H1 (cell line): ENCODE measurements at regions not wholly inside any gene's neighbourhood (a gene's known extent, or its start where the extent isn't known, plus 50 kb on each side); places are given as distances from the start of the nearest gene placed in this dataset.

Experiments
- CTCF ChIA-PET: fragments of 300-600 bp; sonication (Branson Sonifier 250); formaldehyde crosslinking; loops from one replicate; lab custom pipeline; 2021; ENCODE audit not compliant: partially characterized antibody; lab: Charles Lee
- POLR2A ChIA-PET: fragments of 300-600 bp; sonication (Branson Sonifier 250); formaldehyde crosslinking; loops from one replicate; lab custom pipeline; 2021; ENCODE audit warnings: inconsistent platforms; ENCODE audit not compliant: partially characterized antibody; lab: Charles Lee
- DNase-seq, 2 experiments: peaks; one replicate each; pipeline versions ENCODE4 v3.0.0 to v3.0.0-alpha.2; 2010 to 2022; ENCODE audit warnings: low spot score in 2 of 2, low read depth in 1 of 2, mixed read lengths in 1 of 2
- FAIRE-seq: peaks from 2 replicates; lab custom pipeline; 2011; peaks lifted over from hg19 to GRCh38; lab: Jason Lieb, UNC
- H2AFZ ChIP-seq: 2 replicates; pipeline ENCODE4 v1.8.1; 2012; ENCODE audit warnings: low read length, inconsistent platforms
- H2AK5ac ChIP-seq: 2 replicates; pipeline ENCODE4 v1.6.1; 2013; ENCODE audit warnings: low read depth, low read length
- H2BK120ac ChIP-seq: replicated peaks from 2 replicates; pipeline ENCODE3; 2013; ENCODE audit warnings: low read depth, low read length, inconsistent platforms
- H2BK12ac ChIP-seq: 2 replicates; pipeline ENCODE4 v1.6.1; 2013; ENCODE audit warnings: low read depth, low read length
- H2BK15ac ChIP-seq: 2 replicates; pipeline ENCODE4 v1.6.1; 2013; ENCODE audit warnings: low read length
- H2BK20ac ChIP-seq: 2 replicates; pipeline ENCODE4 v1.6.1; 2013; ENCODE audit warnings: low read length
- H2BK5ac ChIP-seq: 2 replicates; pipeline ENCODE4 v1.6.1; 2013; ENCODE audit warnings: low read depth, low read length
- H3K14ac ChIP-seq: 2 replicates; pipeline ENCODE4 v1.6.1; 2013; ENCODE audit warnings: inconsistent platforms; ENCODE audit not compliant: insufficient read length
- H3K18ac ChIP-seq: 2 replicates; pipeline ENCODE4 v1.6.1; 2013; ENCODE audit warnings: low read length; ENCODE audit errors: extremely low read depth
- H3K23ac ChIP-seq: 2 replicates; pipeline ENCODE4 v1.6.1; 2013; ENCODE audit warnings: inconsistent platforms; ENCODE audit not compliant: insufficient read length
- H3K23me2 ChIP-seq: 2 replicates; pipeline ENCODE4 v1.6.1; 2013; ENCODE audit warnings: low read depth, low read length
- H3K27ac ChIP-seq: 2 replicates; pipeline ENCODE4 v1.6.1; 2011; ENCODE audit warnings: low read depth, low read length, inconsistent platforms
- H3K27me3 ChIP-seq, 4 experiments: replicated peaks in 1 of 4; 1 replicate in 1 of 4; 2 replicates in 3 of 4; pipeline versions ENCODE4 v1.6.1 to v1.8.1; 2011 to 2013; ENCODE audit warnings: low read length in 3 of 4, mild to moderate bottlenecking in 3 of 4, inconsistent platforms in 2 of 4, mixed read lengths in 2 of 4, moderate library complexity in 1 of 4; ENCODE audit not compliant: control insufficient read depth in 3 of 4, insufficient read depth in 3 of 4; ENCODE audit errors: extremely low read depth in 1 of 4
- H3K36me3 ChIP-seq, 4 experiments: 2 replicates each; pipeline versions ENCODE4 v1.6.1 to v1.8.1; 2011 to 2013; ENCODE audit warnings: mild to moderate bottlenecking in 4 of 4, low read length in 3 of 4, moderate library complexity in 2 of 4, control low read depth in 1 of 4, inconsistent platforms in 1 of 4; ENCODE audit not compliant: insufficient read depth in 4 of 4, control insufficient read depth in 2 of 4
- H3K4ac ChIP-seq: replicated peaks from 2 replicates; pipeline ENCODE3; 2013; ENCODE audit warnings: low read length, low read depth, mixed read lengths, inconsistent platforms; ENCODE audit not compliant: insufficient read length
- H3K4me1 ChIP-seq, 4 experiments: replicated peaks in 1 of 4; 1 replicate in 1 of 4; 2 replicates in 3 of 4; pipeline versions ENCODE4 v1.6.1 to v1.8.1; 2011 to 2013; ENCODE audit warnings: low read length in 3 of 4, inconsistent platforms in 2 of 4, mixed read lengths in 1 of 4; ENCODE audit not compliant: insufficient read depth in 4 of 4, control insufficient read depth in 3 of 4
- H3K4me2 ChIP-seq, 2 experiments: 2 replicates each; pipeline versions ENCODE4 v1.6.1 to v1.8.1; 2011 to 2013; ENCODE audit warnings: low read depth in 2 of 2, low read length in 2 of 2, control low read depth in 1 of 2, inconsistent platforms in 1 of 2, mild to moderate bottlenecking in 1 of 2; ENCODE audit not compliant: insufficient read depth in 1 of 2
- H3K4me3 ChIP-seq, 4 experiments: fragments of 200-600, 300-600 bp in 1 of 4; sonication (generic), shearing (Covaris generic), sonication (Bioruptor Twin) in 1 of 4; 2 replicates each; pipeline versions ENCODE4 v1.5.1 to v1.8.1; 2011 to 2016; ENCODE audit warnings: low read length in 4 of 4, low read depth in 3 of 4, control low read depth in 2 of 4, inconsistent platforms in 2 of 4, mild to moderate bottlenecking in 2 of 4, mixed read lengths in 1 of 4, moderate library complexity in 1 of 4; ENCODE audit not compliant: insufficient read depth in 2 of 4; ENCODE audit errors: extremely low read depth in 1 of 4
- H3K56ac ChIP-seq: replicated peaks from 2 replicates; pipeline ENCODE3; 2013; ENCODE audit warnings: low read depth, mild to moderate bottlenecking, mixed read lengths, low read length, inconsistent platforms; ENCODE audit not compliant: insufficient read length
- H3K79me1 ChIP-seq: 2 replicates; pipeline ENCODE4 v1.6.1; 2013; ENCODE audit warnings: low read depth, low read length, control low read depth
- H3K79me2 ChIP-seq, 2 experiments: 2 replicates each; pipeline versions ENCODE4 v1.6.1 to v1.8.1; 2012 to 2013; ENCODE audit warnings: low read length in 2 of 2, mild to moderate bottlenecking in 2 of 2, inconsistent platforms in 1 of 2; ENCODE audit not compliant: insufficient read depth in 2 of 2, control insufficient read depth in 1 of 2
- H3K9ac ChIP-seq, 4 experiments: replicated peaks in 1 of 4; 1 replicate in 1 of 4; 2 replicates in 3 of 4; pipeline versions ENCODE4 v1.6.1 to v1.8.1; 2011 to 2013; ENCODE audit warnings: low read depth in 3 of 4, low read length in 3 of 4, control low read depth in 2 of 4, mild to moderate bottlenecking in 2 of 4, moderate library complexity in 2 of 4, inconsistent platforms in 1 of 4; ENCODE audit errors: extremely low read depth in 1 of 4
- H3K9me3 ChIP-seq, 2 experiments: 2 replicates each; pipeline versions ENCODE4 v1.6.1 to v1.8.1; 2012 to 2013; ENCODE audit warnings: mild to moderate bottlenecking in 2 of 2, moderate library complexity in 2 of 2, control low read depth in 1 of 2, inconsistent platforms in 1 of 2, low read depth in 1 of 2, low read length in 1 of 2, mixed read lengths in 1 of 2; ENCODE audit not compliant: insufficient read depth in 2 of 2
- H4K20me1 ChIP-seq, 2 experiments: replicated peaks in 1 of 2; 2 replicates each; pipeline versions ENCODE3 to v1.8.1; 2011 to 2013; ENCODE audit warnings: inconsistent platforms in 2 of 2, low read length in 2 of 2, mild to moderate bottlenecking in 1 of 2; ENCODE audit not compliant: insufficient read depth in 2 of 2, control insufficient read depth in 1 of 2
- H4K5ac ChIP-seq: 2 replicates; pipeline ENCODE4 v1.6.1; 2013; ENCODE audit warnings: low read length, low read depth, mixed read lengths, inconsistent platforms; ENCODE audit not compliant: insufficient read length
- H4K8ac ChIP-seq: 2 replicates; pipeline ENCODE4 v1.8.0; 2013; ENCODE audit warnings: mild to moderate bottlenecking, moderate library complexity, low read length, inconsistent platforms; ENCODE audit not compliant: insufficient read depth; ENCODE audit errors: extremely low read depth
- H4K91ac ChIP-seq: replicated peaks from 2 replicates; pipeline ENCODE3; 2013; ENCODE audit warnings: low read length, mixed read lengths, inconsistent platforms; ENCODE audit not compliant: insufficient read length
- CEBPB ChIP-seq: IDR thresholded peaks from 2 replicates; pipeline ENCODE4 v1.6.1; 2012; ENCODE audit warnings: low read depth, low read length
- JUND ChIP-seq: IDR thresholded peaks from 2 replicates; pipeline ENCODE4 v1.6.1; 2011; ENCODE audit warnings: mild to moderate bottlenecking, improper control_type of control experiment, low read length
- POU5F1 ChIP-seq: IDR thresholded peaks from 2 replicates; pipeline ENCODE4 v1.6.1; 2011; ENCODE audit warnings: low read depth, mild to moderate bottlenecking, low read length, moderate library complexity
- WGBS, 2 experiments: shearing (Covaris generic) in 1 of 2; methylation state at CpG; one replicate each; pipeline versions ENCODE4 v1.1.6 to v1.1.7; 2013 to 2015; ENCODE audit warnings: low lambda C conversion rate in 2 of 2, mixed read lengths in 2 of 2, inconsistent platforms in 1 of 2, low coverage in 1 of 2, missing lambda C conversion rate in 1 of 2; ENCODE audit not compliant: insufficient replicate concordance in 2 of 2, insufficient coverage in 1 of 2, insufficient read length in 1 of 2; ENCODE audit errors: extremely low coverage in 1 of 2, missing lambda C conversion rate in 1 of 2; 5-methylcytosine and 5-hydroxymethylcytosine counted together
- TF ChIP-seq, protein P1 (sequence below): IDR thresholded peaks from 2 replicates; pipeline ENCODE4 v1.6.1; 2011; ENCODE audit warnings: low read length, improper control_type of control experiment

DNA sequence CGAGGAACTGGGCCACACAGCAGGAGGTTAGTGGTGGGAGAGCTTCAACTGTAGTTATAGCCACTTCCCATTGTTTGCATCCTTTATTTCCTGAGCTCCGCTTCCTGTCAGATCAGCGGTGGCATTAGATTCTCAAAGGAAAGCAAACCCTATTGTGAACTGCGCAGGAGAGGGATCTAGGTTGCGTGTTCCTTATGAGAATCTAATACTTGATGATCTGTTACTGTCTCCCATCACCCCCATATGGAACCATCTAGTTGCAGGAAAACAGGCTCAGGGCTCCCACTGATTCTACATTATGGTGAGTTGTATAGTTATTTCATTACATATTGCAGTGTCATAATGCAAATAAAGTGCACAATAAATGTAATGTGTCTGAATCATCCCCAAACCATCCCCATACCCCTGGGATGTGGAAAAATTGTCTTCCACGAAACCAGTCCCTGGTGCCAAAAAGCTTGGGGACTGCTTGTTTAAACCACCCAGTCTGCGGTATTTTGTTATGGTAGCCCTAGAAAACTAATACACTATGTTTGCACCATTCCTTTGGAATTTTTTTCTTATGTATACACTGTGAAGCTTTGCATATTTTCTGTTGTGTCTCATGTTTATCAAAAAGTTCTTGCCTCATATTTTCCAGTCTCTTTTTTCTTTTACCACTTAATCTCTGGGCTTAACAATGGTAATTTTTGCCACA is 136.6 kb upstream of the IVNS1ABP start:
- Histone ChIP-seq H3K9ac (no peak overlapping the region), H3K4me2 (no peak overlapping the region)
- FAIRE-seq: no peak

More for the DNA sequence above, 136.6 kb upstream of the IVNS1ABP start:
- Histone ChIP-seq H3K23me2 (peaks cover 2% of the 10 kb centered on the region; the same call in 1 of the 2 replicates), H3K79me2 (no peaks in the 10 kb centered on the region), H3K9me3 (no peaks in the 10 kb centered on the region), H3K18ac (no peak overlapping the region), H3K4ac (no peak overlapping the region), H2BK20ac (no peak overlapping the region), H3K27me3 (no peaks in the 10 kb centered on the region), H2AK5ac (no peak overlapping the region), H3K23ac (no peak overlapping the region), H2BK120ac (no peak overlapping the region), H4K5ac (no peak overlapping the region), H3K4me3 (no peak overlapping the region), H4K8ac (no peak overlapping the region), H4K91ac (no peak overlapping the region), H2AFZ (no peak overlapping the region), H3K56ac (no peak overlapping the region), H2BK15ac (no peak overlapping the region), H3K36me3 (no peaks in the 10 kb centered on the region), H3K79me1 (no peaks in the 10 kb centered on the region), H3K27ac (no peak overlapping the region), H3K4me1 (no peaks in the 10 kb centered on the region), H2BK12ac (no peak overlapping the region), H4K20me1 (no peaks in the 10 kb centered on the region), H3K14ac (no peak overlapping the region), H2BK5ac (no peak overlapping the region)
- WGBS, 2 experiments: 88% methylated on average over 7 of the region's 7 CpGs; no CpG with 5 or more reads in 1 of the 2 experiments
- DNase-seq: no peak
- CTCF ChIA-PET: interaction anchor here (0.7 kb wide), 1 partner anchor 210 kb away, joined by 3 read pairs; no protein-coding TSS in a partner anchor
- POLR2A ChIA-PET: no interaction called here
- TF ChIP-seq POU5F1 (no peak), JUND (no peak), CEBPB (no peak)
- TF ChIP-seq, protein P1, sequence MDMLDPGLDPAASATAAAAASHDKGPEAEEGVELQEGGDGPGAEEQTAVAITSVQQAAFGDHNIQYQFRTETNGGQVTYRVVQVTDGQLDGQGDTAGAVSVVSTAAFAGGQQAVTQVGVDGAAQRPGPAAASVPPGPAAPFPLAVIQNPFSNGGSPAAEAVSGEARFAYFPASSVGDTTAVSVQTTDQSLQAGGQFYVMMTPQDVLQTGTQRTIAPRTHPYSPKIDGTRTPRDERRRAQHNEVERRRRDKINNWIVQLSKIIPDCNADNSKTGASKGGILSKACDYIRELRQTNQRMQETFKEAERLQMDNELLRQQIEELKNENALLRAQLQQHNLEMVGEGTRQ: no peak
